Thyroid gland (tissue), 4 donors: ENCODE measurements at regions not wholly inside any gene's neighbourhood (a gene's known extent, or its start where the extent isn't known, plus 50 kb on each side); places are given as distances from the start of the nearest gene placed in this dataset.

Experiments used
- DNase-seq, 2 donors: peaks; one replicate each; pipeline ENCODE4 v3.0.0-alpha.2; 2019
- H3K27ac ChIP-seq, 3 donors: fragments of 200-600 bp; sonication (generic); 1 replicate in 2 of 3; 2 replicates in 1 of 3; pipeline ENCODE4 v1.5.1; 2016 to 2019; ENCODE audit warnings: mild to moderate bottlenecking in 1 of 3, moderate library complexity in 1 of 3
- H3K27me3 ChIP-seq: fragments of 200-600 bp; sonication (generic); one replicate; pipeline ENCODE4 v1.5.1; 2019
- H3K36me3 ChIP-seq, 2 donors: fragments of 200-600 bp; sonication (generic); one replicate each; pipeline ENCODE4 v1.5.1; 2016 to 2019
- H3K4me1 ChIP-seq, 2 donors: fragments of 200-600 bp; sonication (generic); one replicate each; pipeline ENCODE4 v1.5.1; 2017 to 2019
- H3K4me3 ChIP-seq, 3 donors: fragments of 200-600 bp; sonication (generic); replicated peaks in 1 of 3; 1 replicate in 2 of 3; 2 replicates in 1 of 3; pipeline ENCODE4 v1.5.1; 2016; ENCODE audit warnings: mild to moderate bottlenecking in 1 of 3
- H3K9me3 ChIP-seq: fragments of 200-600 bp; sonication (generic); one replicate; pipeline ENCODE4 v1.5.1; 2017
- POLR2A ChIP-seq, 2 donors: fragments of 450-650 bp; IDR thresholded peaks; one replicate each; pipeline ENCODE4 v1.6.1; 2017; ENCODE audit warnings: antibody characterized with exemption in 2 of 2, mild to moderate bottlenecking in 2 of 2, moderate library complexity in 1 of 2
- WGBS, 2 donors: methylation state at CpG; one replicate each; pipeline ENCODE4 v1.1.5; 2017; 5-methylcytosine and 5-hydroxymethylcytosine counted together
- intact Hi-C: fragments of 100-400 bp; cut with DNase I; formaldehyde crosslinking; loops from one replicate; pipeline ENCODE4 v1.15.1; 2023
- TF ChIP-seq, protein P1 (sequence below), 6 experiments: fragments of 200-600 bp in 3 of 6; fragments of 450-650 bp in 3 of 6; sonication (generic) in 3 of 6; IDR thresholded peaks; one replicate each; pipeline ENCODE4 v1.5.1; 2016 to 2019; ENCODE audit warnings: antibody characterized with exemption in 6 of 6, mild to moderate bottlenecking in 2 of 6, inconsistent platforms in 1 of 6, moderate library complexity in 1 of 6

DNA sequence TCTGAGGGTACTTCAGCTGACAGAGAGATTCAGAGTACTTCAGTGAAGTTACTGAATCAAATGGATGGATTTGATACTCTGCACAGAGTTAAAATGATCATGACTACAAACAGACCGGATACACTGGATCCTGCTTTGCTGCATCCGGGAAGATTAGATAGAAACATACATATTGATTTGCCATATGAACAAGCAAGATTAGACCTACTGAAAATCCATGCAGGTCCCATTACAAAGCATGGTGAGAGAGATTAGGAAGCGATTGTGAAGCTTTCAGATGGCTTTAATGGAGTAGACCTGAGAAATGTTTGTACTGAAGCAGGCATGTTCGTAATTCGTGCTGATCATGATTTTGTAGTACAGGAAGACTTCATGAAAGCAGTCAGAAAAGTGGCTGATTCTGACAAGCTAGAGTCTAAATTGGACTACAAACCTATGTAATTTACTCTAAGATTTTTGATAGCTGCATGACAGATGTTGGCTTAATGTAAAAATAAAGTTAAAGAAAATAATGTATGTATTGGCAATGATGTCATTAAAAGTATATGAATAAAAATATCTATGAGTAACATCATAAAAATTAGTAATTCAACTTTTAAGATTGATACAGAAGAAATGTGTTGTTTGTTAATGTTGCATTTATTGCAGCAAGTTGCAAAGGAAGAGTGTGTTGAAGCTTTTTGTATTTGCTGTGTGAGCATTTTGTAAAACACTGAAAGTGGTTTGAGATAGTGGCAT, 136.1 kb upstream of the RAP1B start:
- TF ChIP-seq, protein P1, sequence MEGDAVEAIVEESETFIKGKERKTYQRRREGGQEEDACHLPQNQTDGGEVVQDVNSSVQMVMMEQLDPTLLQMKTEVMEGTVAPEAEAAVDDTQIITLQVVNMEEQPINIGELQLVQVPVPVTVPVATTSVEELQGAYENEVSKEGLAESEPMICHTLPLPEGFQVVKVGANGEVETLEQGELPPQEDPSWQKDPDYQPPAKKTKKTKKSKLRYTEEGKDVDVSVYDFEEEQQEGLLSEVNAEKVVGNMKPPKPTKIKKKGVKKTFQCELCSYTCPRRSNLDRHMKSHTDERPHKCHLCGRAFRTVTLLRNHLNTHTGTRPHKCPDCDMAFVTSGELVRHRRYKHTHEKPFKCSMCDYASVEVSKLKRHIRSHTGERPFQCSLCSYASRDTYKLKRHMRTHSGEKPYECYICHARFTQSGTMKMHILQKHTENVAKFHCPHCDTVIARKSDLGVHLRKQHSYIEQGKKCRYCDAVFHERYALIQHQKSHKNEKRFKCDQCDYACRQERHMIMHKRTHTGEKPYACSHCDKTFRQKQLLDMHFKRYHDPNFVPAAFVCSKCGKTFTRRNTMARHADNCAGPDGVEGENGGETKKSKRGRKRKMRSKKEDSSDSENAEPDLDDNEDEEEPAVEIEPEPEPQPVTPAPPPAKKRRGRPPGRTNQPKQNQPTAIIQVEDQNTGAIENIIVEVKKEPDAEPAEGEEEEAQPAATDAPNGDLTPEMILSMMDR (IDR thresholded peaks at IDR 0.05): no peak
- TF ChIP-seq POLR2A (IDR thresholded peaks at IDR 0.05): no peak
- Histone ChIP-seq H3K4me1 (peaks cover 0 to 8% of the 10 kb centered on the region in 2 donors), H3K9me3 (no peaks in the 10 kb centered on the region), H3K36me3 (no peaks in the 10 kb centered on the region), H3K27me3 (no peaks in the 10 kb centered on the region), H3K4me3 (no peak overlapping the region), H3K27ac (no peak overlapping the region)
- DNase-seq: no peak
- WGBS, 2 donors: 94 to 95% methylated on average over 5 of the region's 5 CpGs
- intact Hi-C loops: no loop called here

DNA sequence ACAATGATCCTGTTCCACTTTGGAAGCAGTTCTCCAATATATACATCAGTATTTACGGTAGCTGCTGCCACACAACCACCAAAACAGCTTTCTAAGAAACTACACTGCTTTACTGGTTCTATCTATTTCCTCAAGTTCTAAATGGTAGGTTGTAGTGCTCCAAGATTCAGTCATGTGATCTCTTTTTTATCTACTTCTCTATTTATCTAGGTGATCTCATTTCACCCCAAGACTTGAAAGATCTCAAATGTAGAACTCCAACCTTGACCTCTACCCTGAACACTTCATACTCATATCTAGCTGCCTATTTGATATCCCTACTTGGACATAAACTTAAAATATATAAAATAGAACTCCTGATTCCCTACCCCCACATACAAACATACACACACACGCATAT, 133.9 kb upstream of the RAP1B start:
- no peak overlapping the region for H3K27ac ChIP-seq
- TF ChIP-seq, protein P1 (IDR thresholded peaks at IDR 0.05): no peak
- no peak for TF ChIP-seq POLR2A (IDR thresholded peaks at IDR 0.05)
- H3K36me3 ChIP-seq: no peaks in the 10 kb centered on the region
- H3K4me3 ChIP-seq: no peak overlapping the region
- H3K9me3 ChIP-seq: no peaks in the 10 kb centered on the region
- intact Hi-C loops: no loop called here
- H3K27me3 ChIP-seq: no peaks in the 10 kb centered on the region
- DNase-seq: no peak
- 96 to 98% methylated on average over 2 of the region's 2 CpGs for WGBS, 2 donors
- peaks cover 0 to 8% of the 10 kb centered on the region in 2 donors for H3K4me1 ChIP-seq

DNA sequence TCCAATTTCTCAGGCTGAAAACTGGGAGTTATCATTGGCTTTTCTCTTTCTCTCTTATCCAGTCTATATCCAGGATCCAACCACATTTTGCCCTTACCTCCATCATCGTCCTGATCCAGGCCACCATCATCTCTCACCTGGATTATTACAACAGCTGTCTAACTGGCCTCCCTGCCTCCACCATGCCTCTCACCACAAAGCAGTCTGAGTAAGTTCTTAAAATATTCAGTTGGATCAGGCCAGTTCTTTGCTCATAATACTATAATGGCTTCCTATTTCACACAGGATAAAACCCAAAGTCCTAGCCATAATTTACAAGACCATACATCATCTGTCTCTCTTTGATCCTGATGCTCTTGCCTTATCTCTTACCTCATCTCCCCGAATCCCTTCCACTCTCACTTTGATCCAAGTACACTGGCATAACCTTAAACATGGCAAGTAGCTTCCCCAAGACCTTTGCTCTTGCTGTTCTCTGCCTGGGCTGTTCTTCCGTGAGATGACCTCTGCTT, 133.4 kb upstream of the RAP1B start:
- intact Hi-C loops: no loop called here
- WGBS, 2 donors: 94 to 95% methylated on average over 3 of the region's 3 CpGs

DNA sequence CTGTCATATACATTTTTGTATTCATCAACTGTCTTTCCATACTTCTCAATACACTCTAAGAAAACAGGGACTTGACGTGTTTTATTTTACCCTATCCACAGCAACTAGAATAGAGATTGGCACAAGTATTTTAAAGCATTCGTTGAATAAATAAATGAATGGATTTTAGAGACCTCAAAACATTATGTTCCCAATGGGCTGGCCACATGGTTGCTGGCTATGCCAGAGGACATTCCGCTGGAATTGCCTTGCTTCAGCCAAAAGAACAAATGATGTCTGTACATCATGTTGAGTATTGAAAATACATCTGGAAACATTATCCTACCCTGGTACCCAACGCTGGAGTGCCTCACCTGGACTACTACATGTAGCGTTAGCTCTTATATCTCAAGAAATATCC, 132.8 kb upstream of the RAP1B start:
- H3K27me3 ChIP-seq: no peaks in the 10 kb centered on the region
- H3K4me1 ChIP-seq: peaks cover 0 to 8% of the 10 kb centered on the region in 2 donors
- no peak for DNase-seq
- TF ChIP-seq, protein P1 (IDR thresholded peaks at IDR 0.05): no peak
- TF ChIP-seq POLR2A (IDR thresholded peaks at IDR 0.05): no peak
- WGBS, 2 donors: 94% methylated on average over 5 of the region's 5 CpGs
- H3K4me3 ChIP-seq: no peak overlapping the region
- intact Hi-C loops: no loop called here
- H3K9me3 ChIP-seq: no peaks in the 10 kb centered on the region
- H3K36me3 ChIP-seq: no peaks in the 10 kb centered on the region
- H3K27ac ChIP-seq: no peak overlapping the region

More for the DNA sequence above, 133.4 kb upstream of the RAP1B start:
- no peaks in the 10 kb centered on the region for H3K27me3 ChIP-seq
- H3K36me3 ChIP-seq: no peaks in the 10 kb centered on the region
- TF ChIP-seq, protein P1 (IDR thresholded peaks at IDR 0.05): no peak
- TF ChIP-seq POLR2A (IDR thresholded peaks at IDR 0.05): no peak
- H3K27ac ChIP-seq: no peak overlapping the region
- H3K9me3 ChIP-seq: no peaks in the 10 kb centered on the region
- H3K4me1 ChIP-seq: peaks cover 0 to 8% of the 10 kb centered on the region in 2 donors
- no peak overlapping the region for H3K4me3 ChIP-seq
- DNase-seq: no peak

DNA sequence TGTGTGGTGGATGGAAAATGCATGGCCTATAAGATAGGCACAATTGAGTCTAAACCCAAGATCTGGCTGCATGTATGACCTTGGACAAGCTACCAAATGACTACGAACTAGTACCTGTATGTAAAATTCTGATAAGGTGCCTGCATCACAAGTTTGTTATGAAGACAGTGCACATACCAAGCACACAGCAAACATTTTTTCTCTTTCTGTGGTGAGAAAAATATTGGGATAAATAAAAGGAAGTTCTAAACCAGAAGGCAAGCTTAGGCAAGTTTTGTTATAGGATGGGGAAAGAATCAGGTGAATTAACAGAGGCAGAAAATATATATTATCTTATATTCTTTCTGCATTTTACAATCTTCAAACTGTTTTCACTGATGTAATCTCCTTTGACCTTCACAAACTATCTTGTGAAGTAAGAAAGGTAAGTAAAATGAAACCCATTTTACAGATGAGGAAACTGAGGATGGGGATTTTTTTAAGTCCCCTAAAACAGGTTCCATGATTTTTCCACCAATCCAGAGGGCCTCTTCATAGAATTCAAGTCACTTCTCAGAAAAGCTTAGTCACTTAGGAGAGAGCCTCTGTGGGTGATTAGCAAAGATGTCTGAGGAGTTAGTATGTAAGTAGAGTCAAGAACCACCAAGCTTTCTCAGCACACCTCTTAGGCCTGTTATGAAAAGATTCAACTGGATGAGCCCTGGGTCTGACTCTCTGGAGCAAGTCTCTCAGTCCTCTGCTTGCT, 132.0 kb upstream of the RAP1B start:
- H3K36me3 ChIP-seq: no peaks in the 10 kb centered on the region
- H3K27ac ChIP-seq: peak overlapping the region in 2 of 3 donors; percentile 2 to 41
- peaks cover 0 to 8% of the 10 kb centered on the region in 2 donors for H3K4me1 ChIP-seq
- no peaks in the 10 kb centered on the region for H3K27me3 ChIP-seq
- peak in 1 of 2 donors; percentile 24 for TF ChIP-seq POLR2A (IDR thresholded peaks at IDR 0.05)
- TF ChIP-seq, protein P1 (IDR thresholded peaks at IDR 0.05): no peak
- intact Hi-C loops: no loop called here
- H3K9me3 ChIP-seq: no peaks in the 10 kb centered on the region
- no peak overlapping the region for H3K4me3 ChIP-seq
- WGBS, 2 donors: 97 to 100% methylated on average over 1 of the region's 1 CpG
- no peak for DNase-seq
